ENCODE measurements at regions not wholly inside any gene's neighbourhood (a gene's known extent, or its start where the extent isn't known, plus 50 kb on each side); places are given as distances from the start of the nearest gene placed in this dataset.

DNA sequence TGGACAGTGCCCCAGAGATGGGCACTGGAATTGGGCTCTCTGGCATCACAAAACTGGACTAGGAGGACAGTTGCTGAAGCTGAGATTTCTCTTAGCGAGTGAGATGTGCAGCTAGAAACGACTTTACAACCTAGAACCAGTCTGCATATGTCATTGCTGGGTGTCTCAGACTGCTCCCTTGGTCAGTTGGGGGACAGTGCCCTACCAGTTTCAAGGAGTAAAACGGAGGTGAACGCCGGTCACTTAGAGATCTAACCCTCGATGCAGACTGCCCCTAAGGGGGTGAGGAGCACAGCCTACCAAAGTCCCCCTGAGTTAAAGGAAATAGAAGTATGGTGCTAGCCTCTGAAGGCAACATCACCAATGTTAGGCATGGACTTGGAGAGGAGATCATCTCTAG lies 704.4 kb upstream of the CDH9 start:
- TF ChIP-seq KDM4A (IDR thresholded peaks at IDR 0.05; ENCODE audit: low read depth, low read length, severe bottlenecking) (no peak), GTF2F1 (IDR thresholded peaks at IDR 0.05; ENCODE audit: borderline replicate concordance, low read depth, low read length) (no peak), POLR2A (IDR thresholded peaks at IDR 0.05; ENCODE audit: control extremely low read depth in 1 of 2, low read depth in 2 of 2, low read length in 2 of 2) (no peak), KDM5A (IDR thresholded peaks at IDR 0.05; ENCODE audit: low read length) (no peak), SIRT6 (IDR thresholded peaks at IDR 0.05; ENCODE audit: low read length) (no peak), EZH2 (IDR thresholded peaks at IDR 0.05; ENCODE audit: low read depth, low read length, severe bottlenecking) (no peak), POLR2AphosphoS5 (IDR thresholded peaks at IDR 0.05; ENCODE audit: low read depth, low read length) (no peak)
- TF ChIP-seq, protein P1, sequence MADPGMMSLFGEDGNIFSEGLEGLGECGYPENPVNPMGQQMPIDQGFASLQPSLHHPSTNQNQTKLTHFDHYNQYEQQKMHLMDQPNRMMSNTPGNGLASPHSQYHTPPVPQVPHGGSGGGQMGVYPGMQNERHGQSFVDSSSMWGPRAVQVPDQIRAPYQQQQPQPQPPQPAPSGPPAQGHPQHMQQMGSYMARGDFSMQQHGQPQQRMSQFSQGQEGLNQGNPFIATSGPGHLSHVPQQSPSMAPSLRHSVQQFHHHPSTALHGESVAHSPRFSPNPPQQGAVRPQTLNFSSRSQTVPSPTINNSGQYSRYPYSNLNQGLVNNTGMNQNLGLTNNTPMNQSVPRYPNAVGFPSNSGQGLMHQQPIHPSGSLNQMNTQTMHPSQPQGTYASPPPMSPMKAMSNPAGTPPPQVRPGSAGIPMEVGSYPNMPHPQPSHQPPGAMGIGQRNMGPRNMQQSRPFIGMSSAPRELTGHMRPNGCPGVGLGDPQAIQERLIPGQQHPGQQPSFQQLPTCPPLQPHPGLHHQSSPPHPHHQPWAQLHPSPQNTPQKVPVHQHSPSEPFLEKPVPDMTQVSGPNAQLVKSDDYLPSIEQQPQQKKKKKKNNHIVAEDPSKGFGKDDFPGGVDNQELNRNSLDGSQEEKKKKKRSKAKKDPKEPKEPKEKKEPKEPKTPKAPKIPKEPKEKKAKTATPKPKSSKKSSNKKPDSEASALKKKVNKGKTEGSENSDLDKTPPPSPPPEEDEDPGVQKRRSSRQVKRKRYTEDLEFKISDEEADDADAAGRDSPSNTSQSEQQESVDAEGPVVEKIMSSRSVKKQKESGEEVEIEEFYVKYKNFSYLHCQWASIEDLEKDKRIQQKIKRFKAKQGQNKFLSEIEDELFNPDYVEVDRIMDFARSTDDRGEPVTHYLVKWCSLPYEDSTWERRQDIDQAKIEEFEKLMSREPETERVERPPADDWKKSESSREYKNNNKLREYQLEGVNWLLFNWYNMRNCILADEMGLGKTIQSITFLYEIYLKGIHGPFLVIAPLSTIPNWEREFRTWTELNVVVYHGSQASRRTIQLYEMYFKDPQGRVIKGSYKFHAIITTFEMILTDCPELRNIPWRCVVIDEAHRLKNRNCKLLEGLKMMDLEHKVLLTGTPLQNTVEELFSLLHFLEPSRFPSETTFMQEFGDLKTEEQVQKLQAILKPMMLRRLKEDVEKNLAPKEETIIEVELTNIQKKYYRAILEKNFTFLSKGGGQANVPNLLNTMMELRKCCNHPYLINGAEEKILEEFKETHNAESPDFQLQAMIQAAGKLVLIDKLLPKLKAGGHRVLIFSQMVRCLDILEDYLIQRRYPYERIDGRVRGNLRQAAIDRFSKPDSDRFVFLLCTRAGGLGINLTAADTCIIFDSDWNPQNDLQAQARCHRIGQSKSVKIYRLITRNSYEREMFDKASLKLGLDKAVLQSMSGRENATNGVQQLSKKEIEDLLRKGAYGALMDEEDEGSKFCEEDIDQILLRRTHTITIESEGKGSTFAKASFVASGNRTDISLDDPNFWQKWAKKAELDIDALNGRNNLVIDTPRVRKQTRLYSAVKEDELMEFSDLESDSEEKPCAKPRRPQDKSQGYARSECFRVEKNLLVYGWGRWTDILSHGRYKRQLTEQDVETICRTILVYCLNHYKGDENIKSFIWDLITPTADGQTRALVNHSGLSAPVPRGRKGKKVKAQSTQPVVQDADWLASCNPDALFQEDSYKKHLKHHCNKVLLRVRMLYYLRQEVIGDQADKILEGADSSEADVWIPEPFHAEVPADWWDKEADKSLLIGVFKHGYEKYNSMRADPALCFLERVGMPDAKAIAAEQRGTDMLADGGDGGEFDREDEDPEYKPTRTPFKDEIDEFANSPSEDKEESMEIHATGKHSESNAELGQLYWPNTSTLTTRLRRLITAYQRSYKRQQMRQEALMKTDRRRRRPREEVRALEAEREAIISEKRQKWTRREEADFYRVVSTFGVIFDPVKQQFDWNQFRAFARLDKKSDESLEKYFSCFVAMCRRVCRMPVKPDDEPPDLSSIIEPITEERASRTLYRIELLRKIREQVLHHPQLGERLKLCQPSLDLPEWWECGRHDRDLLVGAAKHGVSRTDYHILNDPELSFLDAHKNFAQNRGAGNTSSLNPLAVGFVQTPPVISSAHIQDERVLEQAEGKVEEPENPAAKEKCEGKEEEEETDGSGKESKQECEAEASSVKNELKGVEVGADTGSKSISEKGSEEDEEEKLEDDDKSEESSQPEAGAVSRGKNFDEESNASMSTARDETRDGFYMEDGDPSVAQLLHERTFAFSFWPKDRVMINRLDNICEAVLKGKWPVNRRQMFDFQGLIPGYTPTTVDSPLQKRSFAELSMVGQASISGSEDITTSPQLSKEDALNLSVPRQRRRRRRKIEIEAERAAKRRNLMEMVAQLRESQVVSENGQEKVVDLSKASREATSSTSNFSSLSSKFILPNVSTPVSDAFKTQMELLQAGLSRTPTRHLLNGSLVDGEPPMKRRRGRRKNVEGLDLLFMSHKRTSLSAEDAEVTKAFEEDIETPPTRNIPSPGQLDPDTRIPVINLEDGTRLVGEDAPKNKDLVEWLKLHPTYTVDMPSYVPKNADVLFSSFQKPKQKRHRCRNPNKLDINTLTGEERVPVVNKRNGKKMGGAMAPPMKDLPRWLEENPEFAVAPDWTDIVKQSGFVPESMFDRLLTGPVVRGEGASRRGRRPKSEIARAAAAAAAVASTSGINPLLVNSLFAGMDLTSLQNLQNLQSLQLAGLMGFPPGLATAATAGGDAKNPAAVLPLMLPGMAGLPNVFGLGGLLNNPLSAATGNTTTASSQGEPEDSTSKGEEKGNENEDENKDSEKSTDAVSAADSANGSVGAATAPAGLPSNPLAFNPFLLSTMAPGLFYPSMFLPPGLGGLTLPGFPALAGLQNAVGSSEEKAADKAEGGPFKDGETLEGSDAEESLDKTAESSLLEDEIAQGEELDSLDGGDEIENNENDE (IDR thresholded peaks at IDR 0.05; ENCODE audit: insufficient replicate concordance, low read length) = no peak
- TF ChIP-seq, protein P2, sequence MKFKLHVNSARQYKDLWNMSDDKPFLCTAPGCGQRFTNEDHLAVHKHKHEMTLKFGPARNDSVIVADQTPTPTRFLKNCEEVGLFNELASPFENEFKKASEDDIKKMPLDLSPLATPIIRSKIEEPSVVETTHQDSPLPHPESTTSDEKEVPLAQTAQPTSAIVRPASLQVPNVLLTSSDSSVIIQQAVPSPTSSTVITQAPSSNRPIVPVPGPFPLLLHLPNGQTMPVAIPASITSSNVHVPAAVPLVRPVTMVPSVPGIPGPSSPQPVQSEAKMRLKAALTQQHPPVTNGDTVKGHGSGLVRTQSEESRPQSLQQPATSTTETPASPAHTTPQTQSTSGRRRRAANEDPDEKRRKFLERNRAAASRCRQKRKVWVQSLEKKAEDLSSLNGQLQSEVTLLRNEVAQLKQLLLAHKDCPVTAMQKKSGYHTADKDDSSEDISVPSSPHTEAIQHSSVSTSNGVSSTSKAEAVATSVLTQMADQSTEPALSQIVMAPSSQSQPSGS (IDR thresholded peaks at IDR 0.05; ENCODE audit: low read length) = no peak
- TF ChIP-seq, protein P3, sequence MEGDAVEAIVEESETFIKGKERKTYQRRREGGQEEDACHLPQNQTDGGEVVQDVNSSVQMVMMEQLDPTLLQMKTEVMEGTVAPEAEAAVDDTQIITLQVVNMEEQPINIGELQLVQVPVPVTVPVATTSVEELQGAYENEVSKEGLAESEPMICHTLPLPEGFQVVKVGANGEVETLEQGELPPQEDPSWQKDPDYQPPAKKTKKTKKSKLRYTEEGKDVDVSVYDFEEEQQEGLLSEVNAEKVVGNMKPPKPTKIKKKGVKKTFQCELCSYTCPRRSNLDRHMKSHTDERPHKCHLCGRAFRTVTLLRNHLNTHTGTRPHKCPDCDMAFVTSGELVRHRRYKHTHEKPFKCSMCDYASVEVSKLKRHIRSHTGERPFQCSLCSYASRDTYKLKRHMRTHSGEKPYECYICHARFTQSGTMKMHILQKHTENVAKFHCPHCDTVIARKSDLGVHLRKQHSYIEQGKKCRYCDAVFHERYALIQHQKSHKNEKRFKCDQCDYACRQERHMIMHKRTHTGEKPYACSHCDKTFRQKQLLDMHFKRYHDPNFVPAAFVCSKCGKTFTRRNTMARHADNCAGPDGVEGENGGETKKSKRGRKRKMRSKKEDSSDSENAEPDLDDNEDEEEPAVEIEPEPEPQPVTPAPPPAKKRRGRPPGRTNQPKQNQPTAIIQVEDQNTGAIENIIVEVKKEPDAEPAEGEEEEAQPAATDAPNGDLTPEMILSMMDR (IDR thresholded peaks at IDR 0.05; ENCODE audit: control extremely low read depth in 1 of 3, insufficient read depth in 1 of 3, low read depth in 1 of 3, low read length in 3 of 3) = no peak

Data from H1 (cell line).